NCI-H1092 treated with DMSO at 0.1 percent for 48 hours (cell line): ENCODE measurements at regions not wholly inside any gene's neighbourhood (a gene's known extent, or its start where the extent isn't known, plus 50 kb on each side); places are given as distances from the start of the nearest gene placed in this dataset.
"Not testable (repeated sequence)": the region's sequence is repeated elsewhere in the genome, so short reads cannot be mapped to it uniquely, and the experiment has no call there.

ENCODE experiments used
- DNase-seq: peaks from one replicate; lab custom pipeline; 2025; lab: John Stamatoyannopoulos, UW

DNA sequence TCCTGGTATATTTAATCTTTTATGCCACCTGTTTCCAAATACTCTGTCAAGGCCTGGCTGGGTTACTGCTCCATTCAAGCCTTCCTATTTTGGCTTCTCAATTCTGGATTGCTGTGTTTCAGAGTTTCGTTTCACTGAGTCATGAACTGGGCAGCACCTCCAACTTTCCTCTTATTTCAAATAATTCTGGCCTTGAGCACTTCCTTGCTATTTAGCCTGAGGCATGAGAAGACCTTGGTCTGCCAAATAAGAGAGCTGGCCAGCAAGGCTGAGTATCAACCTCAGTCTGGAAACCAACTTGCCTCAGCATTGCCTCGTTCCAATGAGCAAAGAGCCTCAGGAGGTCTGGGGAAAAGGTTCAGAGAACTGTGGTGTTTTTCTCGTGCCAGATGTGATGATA is 66.6 kb downstream of the TNFAIP3 start:
- no peak for DNase-seq

DNA sequence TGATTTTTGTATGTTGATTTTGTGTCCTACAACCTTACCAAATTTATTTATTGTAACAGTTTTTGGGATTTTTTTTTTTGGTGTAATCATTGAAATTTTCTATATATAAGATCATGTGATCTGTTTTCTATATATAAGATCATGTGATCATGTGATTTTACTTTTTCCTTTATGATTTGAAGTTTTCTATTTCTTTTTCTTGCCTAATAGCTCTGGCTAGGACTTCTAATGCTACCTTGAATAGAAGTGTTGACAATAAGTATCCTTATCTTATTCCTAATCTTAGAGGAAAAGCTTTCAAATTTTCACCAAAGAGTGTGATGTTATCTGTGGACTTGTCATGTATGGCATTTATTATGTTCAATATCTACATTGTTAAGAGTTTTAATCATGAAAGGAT is 69.7 kb downstream of the TNFAIP3 start:
- no peak for DNase-seq

DNA sequence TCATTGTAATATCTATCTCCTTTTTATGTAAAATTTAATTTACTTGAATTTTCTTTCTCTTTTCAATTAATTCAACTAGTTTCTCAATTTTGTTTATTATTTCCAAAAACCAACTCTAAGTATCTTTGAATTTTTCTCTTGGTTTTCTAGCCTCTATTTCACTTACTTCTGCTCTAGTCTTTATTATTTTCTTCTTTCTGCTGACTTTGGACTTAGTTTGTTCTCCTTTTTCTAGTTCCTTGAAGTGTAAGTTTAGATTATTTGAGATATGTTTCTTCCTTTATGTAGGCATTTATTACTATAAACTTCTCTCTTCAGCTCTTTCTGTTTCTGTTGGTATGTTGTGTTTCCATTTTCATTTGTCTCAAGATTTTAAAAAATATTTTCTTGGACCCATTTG is 70.8 kb downstream of the TNFAIP3 start:
- DNase-seq, result no peak

DNA sequence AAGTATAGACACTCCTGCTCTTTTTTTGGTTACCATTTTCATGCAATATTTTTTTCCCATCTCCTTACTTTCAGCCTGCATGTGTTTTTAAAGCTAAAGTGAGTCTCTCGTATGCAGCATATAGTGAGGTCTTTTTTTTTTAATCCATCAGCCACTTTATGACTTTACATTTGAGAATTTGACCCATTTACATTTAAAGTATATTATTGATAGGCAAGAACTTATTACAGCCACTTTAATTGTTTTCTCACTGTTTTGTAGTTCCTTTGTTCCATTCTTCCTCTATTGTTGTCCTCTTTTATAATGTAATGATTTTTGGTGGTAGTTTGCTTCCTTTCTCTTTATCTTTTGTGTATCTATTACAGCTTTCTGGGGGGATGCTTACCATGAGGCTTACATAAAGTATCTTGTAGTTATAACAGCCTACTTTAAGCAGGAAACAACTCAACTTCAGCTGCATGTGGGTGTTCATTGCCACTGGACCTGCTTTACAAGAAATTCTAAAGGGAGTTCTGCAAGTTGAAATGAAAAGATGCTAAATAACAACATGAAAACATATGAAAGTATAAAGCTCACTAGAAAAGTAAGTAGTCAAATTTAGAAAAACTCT is 71.8 kb downstream of the TNFAIP3 start:
- no peak for DNase-seq

DNA sequence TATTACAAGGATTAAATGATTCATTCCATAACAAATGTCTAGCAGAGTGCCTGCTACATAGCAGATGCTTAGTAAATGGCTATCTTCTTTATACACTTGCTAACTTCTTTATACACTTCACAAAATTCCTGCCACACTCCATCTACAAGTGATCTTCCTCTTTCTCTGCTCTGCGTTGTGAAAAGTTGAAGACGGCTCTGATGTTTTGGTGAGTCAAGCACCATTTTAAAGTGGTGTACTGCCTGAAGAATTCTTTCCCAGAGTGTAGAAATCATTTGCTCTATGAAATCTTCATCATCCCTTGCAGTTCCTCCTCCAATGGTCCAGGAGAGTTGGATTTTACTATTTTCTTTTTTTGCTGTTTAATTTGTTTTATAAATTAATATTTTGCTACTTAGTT is 74.9 kb downstream of the TNFAIP3 start:
- no peak for DNase-seq

DNA sequence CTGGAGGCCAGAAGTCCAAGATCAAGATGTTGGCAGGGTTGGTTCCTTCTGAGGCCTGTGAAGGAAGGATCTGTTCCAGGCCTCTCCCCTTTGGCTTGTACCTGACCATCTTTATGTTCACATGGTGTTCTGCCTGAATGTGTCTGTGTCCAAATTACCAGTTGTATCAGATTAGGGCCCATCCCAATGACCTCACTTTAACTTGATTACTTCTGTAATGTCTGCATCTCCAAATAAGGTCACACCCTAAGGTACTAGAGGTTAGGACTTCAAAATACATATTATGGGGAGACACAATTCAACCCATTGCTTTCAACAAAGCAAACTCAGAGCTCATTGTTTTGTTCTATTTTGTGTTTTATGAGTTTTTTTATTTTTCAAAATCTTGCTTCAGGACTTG is 75.7 kb downstream of the TNFAIP3 start:
- no peak for DNase-seq

DNA sequence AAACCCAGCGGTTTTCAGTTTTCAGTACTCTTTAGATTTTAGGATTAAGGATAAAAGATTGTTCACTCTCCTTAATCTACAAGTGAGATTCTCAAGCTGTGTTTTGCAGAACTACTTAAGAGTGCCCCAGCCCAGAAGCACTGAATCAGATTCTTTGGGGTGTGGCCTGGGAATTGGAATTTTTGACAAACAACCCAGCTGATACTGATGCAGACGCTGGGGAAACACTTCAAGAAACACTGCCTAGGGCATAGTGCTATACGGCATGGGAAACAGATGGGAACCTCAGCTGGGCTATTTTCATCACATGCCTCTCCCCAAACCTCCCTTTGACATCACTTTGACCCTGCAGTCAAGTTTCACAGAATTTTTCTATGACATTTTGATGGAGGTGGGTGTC is 77.3 kb downstream of the TNFAIP3 start:
- DNase-seq, result not testable (repeated sequence)

DNA sequence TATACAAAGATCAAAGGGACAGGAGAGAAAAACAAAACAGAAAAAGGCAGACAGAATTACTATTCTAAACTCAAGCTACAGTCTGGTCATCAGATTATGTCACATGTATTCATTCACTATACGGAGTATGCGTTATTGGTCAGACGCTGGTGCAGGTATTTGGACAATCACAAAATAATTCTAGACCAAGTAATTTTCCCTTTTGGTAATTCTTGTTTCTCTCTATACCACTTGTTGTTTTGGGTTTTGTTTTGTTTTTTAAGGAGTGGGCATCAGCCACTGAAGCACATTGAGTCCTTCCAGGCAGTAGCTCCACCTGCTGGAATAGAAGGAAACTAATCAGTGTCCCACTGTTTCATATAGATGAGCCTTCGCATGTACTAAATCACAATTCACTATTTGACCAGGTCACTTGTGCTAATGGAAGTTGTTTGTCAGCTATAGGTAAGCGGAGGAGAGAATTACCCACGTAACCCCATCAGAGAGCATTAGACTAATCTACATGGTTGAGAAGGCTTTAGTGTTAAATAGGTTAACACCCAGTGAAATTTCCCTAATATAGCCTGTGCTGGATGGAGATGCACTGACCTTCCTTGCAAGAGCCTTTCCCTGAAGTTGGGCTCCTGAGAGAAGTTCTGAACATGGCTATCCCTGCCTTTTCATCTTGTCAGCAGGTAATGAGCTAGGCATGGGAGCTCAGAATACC is 77.9 kb downstream of the TNFAIP3 start:
- no peak for DNase-seq

DNA sequence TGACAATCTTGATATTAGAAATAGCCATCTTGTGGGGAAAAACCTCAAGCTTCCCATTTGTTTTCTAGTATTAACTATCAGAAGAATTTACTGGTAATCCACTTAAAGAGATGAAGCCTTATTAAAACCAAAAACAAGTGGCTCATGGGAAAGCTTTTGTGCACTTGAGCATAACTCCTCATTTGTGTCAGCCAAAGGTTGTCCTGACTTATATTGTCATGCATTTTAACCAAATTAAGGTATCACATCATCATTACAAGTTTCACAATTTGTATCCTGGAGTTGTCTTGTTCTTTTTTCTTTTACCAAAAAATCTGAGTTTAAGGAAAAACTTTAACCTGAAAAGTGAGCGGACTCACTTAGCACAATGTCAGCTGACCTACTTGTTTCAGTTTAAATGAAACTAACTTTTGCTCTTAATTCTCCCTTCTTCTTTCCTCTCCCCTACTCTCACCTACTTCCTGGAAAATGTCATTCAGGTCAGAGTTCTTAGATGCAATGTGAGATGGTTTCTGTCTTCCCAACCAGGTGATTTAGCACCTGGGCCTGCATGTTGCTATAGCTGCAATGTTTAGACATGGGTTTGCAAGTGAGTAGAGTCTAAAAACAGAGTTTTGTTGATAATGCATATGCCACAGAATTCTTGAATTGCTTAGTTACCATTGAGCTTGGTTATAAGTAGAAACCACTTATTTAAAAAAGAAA is 82.8 kb downstream of the TNFAIP3 start:
- no peak for DNase-seq

DNA sequence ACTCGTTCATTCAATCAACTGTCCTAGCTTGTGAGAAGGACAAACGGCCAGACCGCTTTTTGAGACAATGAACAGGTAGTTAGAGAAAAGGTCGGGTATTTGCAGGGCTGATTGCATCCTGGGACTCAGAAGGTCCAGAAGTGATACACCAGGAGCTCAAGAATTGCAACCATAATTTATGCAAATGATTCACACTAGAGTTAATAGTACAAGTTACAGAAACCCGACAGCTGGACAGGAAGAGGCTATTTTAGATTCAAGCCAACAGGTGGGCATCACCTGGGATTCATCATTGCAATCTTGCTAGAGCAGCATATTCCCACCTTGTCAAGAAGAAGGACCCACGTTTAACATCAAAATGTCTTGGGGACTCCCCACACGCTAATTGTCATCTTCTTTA is 83.5 kb downstream of the TNFAIP3 start:
- DNase-seq, result no peak

DNA sequence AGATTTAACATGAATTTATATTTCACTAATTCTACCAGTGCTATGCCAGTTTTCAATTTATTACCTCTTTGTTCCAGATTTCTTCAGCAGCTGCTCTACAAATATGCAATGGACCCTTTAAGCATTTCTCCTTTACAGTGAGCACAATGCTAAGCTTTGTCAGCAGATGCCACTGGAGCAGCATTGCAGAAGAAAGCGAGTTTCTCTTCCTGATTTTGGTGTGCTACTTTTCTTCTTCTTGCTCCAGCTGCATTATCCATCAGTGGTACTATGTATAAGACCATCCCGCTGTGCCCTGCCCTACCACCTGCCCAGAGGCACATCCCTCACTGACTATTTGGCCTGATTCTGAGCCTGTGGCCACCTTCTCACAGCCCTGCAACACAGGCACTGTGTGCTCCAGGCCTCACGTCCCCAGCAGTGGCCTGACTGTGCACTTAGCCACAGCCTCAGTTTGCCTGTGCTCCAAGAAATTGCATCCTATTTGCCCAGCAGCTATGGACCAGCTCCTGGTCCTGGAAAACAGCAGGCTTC is 84.1 kb downstream of the TNFAIP3 start:
- DNase-seq, result no peak

DNA sequence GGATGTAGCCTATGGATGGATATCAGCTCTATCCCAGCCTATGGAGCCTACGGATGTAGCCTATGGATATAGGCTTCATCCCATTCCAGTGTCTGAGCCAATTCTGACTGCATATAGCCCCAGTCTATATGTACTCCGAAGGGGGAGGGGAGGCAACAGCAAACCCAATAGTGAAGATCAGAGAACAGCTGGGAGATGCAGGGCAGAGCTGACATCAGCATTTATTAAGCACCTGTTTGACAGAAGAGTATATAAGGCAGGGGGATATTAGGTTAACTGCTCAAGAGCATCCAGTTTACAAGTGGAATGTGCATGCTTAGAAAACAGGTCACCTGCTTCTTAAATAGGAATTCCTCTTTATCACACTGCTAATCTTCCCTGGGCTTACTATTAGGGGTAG is 85.2 kb downstream of the TNFAIP3 start:
- no peak for DNase-seq

DNA sequence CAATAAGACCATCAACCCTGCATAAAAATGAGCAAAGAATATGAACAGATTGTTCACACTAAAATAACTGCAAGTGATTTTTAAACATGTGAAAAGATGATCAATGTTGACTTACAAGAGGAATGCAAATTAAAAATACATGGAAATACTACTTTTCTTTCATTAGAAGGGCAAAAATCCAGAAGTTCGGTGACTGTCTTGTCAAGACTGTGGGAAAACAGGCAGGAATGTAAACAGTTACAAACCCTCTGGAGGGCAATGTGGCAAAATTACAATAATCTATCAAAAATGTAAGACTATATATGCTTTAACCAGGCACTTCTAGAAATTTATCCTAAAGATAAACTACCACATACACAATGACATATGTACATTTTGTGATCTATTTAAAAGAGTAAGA is 86.7 kb downstream of the TNFAIP3 start:
- DNase-seq, result no peak

DNA sequence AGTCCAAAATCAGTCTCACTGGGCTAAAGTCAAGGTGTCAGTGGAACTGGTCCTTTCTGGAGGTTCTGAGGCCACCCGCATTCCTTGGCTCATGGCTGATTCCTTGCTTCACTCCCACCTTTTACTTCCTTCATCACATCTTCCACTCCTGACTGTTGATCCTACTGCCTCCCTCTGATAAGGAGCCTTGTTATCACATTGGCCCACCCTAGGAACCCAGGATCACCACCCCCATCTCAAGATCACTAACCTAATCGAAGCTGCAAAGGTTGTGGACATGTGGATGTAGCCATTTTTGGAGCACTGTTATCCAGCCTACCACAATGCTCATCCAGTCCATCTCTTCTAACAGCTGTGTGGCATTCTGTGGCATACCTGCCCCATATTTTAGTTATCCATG is 87.2 kb downstream of the TNFAIP3 start:
- no peak for DNase-seq

DNA sequence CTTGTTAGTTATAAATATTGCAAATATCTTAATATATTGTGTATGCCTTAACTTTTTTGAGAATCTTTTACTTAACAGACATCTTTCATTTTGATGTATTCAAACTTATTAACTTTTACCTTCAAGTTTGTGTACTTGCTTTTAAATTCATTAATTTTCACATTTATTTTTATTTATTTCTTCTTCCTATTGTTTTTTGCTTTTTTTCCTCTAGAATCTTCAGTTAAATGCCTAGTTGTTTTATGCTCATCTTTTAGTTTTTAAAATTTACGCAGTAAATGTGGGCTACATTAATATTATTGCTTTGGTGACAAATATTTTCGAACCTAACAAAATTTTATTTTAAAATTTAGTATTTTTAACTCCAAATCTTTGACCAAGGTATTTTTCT is 89.0 kb downstream of the TNFAIP3 start:
- no peak for DNase-seq

DNA sequence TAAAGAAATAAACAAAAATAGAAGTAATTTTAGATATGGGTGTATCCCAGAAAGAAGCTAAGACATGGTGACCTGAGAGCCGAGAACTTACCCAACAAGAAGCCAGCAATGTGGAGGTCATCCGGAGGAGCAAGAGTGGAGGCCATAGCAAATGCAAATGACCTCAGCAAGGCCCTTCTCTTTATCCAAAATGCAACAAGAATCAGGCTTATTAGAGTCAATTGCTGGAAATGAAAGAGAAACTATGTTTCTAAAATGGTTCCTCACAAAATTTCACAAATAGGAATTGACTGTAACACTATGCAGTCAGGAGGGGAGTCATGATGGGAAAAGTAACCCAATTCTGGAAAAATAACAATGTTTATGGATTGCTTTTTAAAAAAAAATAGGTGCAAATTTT is 90.4 kb downstream of the TNFAIP3 start:
- no peak for DNase-seq

DNA sequence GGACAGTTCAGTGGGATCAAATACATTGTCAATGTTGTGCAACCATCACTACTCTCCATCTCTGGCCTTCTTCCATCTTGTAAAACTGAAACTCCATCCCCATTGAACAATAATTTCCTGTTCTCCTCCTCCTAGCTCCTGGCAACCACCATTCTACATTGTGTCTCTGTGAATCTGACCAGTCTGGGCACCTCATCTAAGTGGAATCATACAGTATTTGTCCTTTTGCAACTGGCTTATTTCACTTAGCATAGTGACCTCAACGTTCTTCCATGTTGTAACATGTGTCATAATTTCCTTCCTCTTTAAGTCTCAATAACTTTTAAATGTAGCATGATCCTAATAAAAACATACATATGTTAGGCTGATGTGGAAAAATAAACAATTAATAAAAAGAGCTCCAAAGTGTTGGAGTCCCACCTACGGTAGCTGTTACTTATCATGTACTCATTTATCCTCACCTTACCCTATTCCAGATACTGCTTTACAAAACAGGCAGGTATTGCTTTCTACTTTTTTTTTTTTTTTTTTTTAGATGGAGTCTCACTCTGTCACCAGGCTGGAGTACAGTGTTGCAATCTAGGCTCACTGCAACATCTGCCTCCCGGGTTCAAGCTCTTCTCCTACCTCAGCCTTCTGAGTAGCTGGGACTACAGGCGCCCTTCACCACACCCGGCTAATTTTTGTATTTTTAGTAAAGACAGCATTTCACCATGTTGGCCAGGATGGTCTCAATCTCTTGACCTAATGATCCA is 91.9 kb downstream of the TNFAIP3 start:
- no peak for DNase-seq

DNA sequence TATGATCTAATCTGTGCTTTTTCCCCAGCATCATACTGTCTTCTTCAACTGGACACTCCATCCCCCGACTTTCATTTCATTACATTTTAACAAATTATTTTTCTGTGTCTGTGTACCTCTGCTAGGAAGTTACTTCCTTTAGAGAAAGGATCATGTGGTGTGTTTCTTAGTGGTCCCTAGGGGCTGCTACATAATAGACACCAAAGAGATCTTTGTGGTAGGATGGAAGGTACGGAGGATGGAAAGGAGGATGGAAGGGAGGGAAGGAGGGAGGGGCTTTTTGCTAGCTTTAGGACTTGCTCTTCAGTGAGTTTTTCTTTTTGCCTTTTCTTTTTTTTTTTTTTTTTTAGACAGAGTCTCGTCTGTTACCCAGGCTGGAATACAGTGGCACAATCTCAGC is 95.7 kb downstream of the TNFAIP3 start:
- no peak for DNase-seq

DNA sequence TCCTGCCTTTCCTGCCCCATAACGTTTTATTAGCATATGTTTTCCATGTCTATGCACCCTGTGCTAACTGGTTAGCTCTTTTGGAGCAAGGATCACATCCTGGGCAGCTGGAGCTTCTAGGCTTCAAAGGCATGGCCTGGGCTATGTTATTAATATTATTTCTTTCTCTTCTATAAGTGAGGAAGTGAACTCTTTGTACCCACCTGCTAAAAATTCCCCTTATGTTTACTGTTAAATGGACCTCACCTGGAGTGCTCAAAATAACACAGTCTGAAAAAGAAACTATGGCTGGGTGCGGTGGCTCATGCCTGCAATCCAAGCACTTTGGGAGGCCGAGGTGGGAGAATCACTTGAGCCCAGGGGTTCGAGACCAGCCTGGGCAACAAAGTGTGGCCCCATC is 97.8 kb downstream of the TNFAIP3 start:
- no peak for DNase-seq

DNA sequence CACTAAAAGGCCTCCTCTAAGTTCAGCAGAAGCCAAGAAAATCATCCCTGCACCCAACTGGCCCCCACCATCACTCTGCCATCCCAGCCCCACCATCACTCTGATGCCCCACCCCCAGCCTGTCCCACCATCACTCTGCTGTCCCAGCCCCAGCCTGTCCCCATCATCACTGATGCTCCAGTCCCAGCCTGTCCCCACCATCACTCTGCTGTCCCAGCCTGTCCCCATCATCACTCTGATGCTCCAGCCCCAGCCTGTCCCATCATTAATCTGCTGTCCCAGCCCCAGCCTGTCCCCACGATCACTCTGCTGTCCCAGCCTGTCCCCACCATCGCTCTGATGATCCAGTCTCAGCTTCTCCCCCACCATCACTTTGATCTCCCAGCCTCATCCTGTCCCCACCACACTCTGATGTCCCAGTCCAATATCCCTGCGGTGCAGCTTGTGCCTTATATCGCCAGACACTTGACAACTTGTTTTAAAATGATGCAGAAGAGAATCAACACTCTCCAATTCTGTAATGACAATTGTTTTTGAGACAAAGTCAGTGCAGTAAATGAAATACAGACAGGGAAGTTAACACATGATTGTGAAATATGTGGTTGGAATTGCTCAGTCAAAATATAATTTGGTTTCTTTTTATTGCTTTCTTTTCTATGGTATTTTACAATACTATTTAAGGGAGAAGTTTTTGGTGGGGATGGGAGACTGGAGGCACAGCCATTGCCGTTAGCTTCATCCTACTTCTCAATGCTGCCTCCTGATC is 100.8 kb downstream of the TNFAIP3 start:
- no peak for DNase-seq

DNA sequence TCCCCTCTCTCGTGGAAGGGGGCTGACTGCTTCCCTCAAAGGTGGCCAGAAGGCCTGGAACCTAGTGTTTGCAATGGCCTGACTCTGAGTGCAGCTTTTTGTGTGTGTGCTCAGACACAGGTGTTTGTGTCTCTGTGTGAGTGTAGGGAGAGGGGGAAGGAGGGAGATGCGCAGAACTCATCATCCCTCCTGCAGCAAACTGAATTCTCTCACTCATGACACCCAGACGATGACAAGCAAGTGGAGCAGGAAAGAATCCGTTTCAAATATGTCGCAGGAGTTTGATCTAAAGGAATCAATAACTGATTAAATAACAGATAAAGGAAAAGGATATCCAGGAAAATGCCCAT is 101.4 kb downstream of the TNFAIP3 start:
- DNase-seq, result no peak

DNA sequence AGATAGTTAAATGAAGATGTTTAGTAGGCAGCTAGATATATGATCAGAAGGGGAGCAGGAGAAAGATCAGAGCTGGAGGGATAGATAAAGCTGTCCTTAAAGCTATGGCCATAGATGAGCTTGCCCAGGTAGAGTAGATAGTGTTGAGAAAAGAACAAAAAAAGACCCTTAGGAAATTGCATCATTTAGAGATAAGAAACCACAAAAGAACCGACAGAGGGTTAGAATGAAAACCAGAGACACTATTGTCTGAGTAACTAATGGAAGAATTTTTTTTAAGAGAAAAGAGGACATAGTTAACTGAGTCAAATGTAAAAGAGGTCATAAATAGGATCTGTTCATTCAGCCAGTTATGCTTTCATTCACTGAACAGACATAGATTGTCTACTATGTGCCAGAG is 101.8 kb downstream of the TNFAIP3 start:
- DNase-seq, result no peak
